ENCODE measurements at regions not wholly inside any gene's neighbourhood (a gene's known extent, or its start where the extent isn't known, plus 50 kb on each side); places are given as distances from the start of the nearest gene placed in this dataset.

DNA sequence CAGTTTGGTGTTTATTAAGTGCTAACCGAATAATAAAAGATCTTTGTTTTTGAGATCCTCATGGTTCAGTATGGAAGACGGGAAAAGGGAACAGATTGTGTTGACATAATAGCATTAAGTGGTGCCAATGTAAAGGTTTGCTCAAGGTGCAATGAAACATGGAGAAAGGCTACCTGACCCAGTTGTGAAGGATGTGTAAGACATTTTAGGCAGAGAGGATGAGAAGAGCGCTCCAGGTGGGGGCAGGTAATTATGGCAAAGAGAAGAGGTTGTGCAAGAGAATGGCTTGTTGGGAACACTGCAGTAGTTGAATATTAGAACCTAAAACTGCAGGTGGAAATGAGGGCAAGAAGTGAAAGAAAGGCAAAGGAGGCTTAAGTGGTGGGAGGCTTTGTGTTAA, 140.8 kb downstream of the DIPK2A start:
- Histone ChIP-seq H4K20me1 (ENCODE audit: insufficient read depth, low read length) (no peaks in the 10 kb centered on the region), H3K4me3 (replicated peaks in 1 of 3; ENCODE audit: low read depth in 2 of 3, low read length in 3 of 3) (no peak overlapping the region), H3K4me1 (ENCODE audit: control insufficient read depth in 1 of 2, insufficient read depth in 2 of 2, low read length in 2 of 2) (no peaks in the 10 kb centered on the region), H3K9ac (ENCODE audit: insufficient read depth, low read length, poor library complexity, severe bottlenecking) (no peak overlapping the region), H3K36me3 (replicated peaks in 1 of 2; ENCODE audit: control insufficient read depth in 1 of 2, insufficient read depth in 2 of 2, low read length in 2 of 2) (no peaks in the 10 kb centered on the region), H2AFZ (ENCODE audit: insufficient read depth, low read depth, low read length, poor library complexity, severe bottlenecking) (no peak overlapping the region), H3K4me2 (replicated peaks; ENCODE audit: extremely low read depth, low read length, poor library complexity, severe bottlenecking) (no peak overlapping the region), H3K27ac (ENCODE audit: low read depth in 1 of 2, low read length in 2 of 2) (no peak overlapping the region), H3K27me3 (ENCODE audit: control insufficient read depth in 2 of 2, insufficient read depth in 2 of 2, low read length in 2 of 2) (no peaks in the 10 kb centered on the region), H3K79me2 (ENCODE audit: insufficient read depth, low read length) (no peaks in the 10 kb centered on the region), H3K9me3 (replicated peaks in 1 of 2; ENCODE audit: control insufficient read depth in 1 of 2, insufficient read depth in 1 of 2, low read length in 2 of 2) (no peaks in the 10 kb centered on the region)
- Mint-ChIP-seq H3K4me3 (no peak overlapping the region), H3K27me3 (ENCODE audit: low read depth in 3 of 3) (peaks cover 0 to 1% (median 0%) of the 10 kb centered on the region in 3 donors), H3K27ac (no peak overlapping the region), H3K36me3 (no peaks in the 10 kb centered on the region), H3K9me3 (peaks cover 0 to 4% (median 0%) of the 10 kb centered on the region in 7 donors), H3K4me1 (peaks cover 10% of the 10 kb centered on the region)
- TF ChIP-seq, protein P1, sequence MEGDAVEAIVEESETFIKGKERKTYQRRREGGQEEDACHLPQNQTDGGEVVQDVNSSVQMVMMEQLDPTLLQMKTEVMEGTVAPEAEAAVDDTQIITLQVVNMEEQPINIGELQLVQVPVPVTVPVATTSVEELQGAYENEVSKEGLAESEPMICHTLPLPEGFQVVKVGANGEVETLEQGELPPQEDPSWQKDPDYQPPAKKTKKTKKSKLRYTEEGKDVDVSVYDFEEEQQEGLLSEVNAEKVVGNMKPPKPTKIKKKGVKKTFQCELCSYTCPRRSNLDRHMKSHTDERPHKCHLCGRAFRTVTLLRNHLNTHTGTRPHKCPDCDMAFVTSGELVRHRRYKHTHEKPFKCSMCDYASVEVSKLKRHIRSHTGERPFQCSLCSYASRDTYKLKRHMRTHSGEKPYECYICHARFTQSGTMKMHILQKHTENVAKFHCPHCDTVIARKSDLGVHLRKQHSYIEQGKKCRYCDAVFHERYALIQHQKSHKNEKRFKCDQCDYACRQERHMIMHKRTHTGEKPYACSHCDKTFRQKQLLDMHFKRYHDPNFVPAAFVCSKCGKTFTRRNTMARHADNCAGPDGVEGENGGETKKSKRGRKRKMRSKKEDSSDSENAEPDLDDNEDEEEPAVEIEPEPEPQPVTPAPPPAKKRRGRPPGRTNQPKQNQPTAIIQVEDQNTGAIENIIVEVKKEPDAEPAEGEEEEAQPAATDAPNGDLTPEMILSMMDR (IDR thresholded peaks at IDR 0.05), result no peak
- intact Hi-C loops (cut with micrococcal nuclease), result no loop called here
- DNase-seq, result no peak
- 89% methylated on average over 3 of the region's 3 CpGs for WGBS (ENCODE audit: insufficient coverage)

DNA sequence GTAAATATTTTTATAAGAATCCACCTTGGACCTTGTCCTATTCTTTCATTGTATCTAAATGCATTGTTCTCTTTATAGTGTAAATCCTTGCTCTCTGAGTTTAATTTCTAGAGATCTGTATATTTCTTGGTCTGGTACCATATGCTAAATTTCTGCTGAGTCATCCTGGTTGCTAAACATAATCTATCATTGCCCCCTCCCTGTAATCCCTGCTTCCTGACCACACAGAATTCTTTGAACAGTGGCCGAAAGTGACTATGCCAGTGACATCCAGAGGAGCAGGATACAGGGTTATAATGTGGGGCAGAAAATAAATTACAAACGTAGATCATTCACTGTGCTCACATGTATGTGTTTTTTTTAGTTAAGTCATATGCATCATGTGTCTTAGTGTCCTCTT, 143.1 kb downstream of the DIPK2A start:
- peaks cover 0 to 1% (median 0%) of the 10 kb centered on the region in 3 donors for H3K27me3 Mint-ChIP-seq (ENCODE audit: low read depth in 3 of 3)
- Histone ChIP-seq H3K4me1 (ENCODE audit: control insufficient read depth in 1 of 2, insufficient read depth in 2 of 2, low read length in 2 of 2) (no peaks in the 10 kb centered on the region), H3K27ac (ENCODE audit: low read depth in 1 of 2, low read length in 2 of 2) (no peak overlapping the region), H3K4me3 (replicated peaks in 1 of 3; ENCODE audit: low read depth in 2 of 3, low read length in 3 of 3) (no peak overlapping the region), H3K9ac (ENCODE audit: insufficient read depth, low read length, poor library complexity, severe bottlenecking) (no peak overlapping the region), H2AFZ (ENCODE audit: insufficient read depth, low read depth, low read length, poor library complexity, severe bottlenecking) (no peak overlapping the region), H4K20me1 (ENCODE audit: insufficient read depth, low read length) (no peaks in the 10 kb centered on the region), H3K36me3 (replicated peaks in 1 of 2; ENCODE audit: control insufficient read depth in 1 of 2, insufficient read depth in 2 of 2, low read length in 2 of 2) (no peaks in the 10 kb centered on the region), H3K9me3 (replicated peaks in 1 of 2; ENCODE audit: control insufficient read depth in 1 of 2, insufficient read depth in 1 of 2, low read length in 2 of 2) (no peaks in the 10 kb centered on the region), H3K4me2 (replicated peaks; ENCODE audit: extremely low read depth, low read length, poor library complexity, severe bottlenecking) (no peak overlapping the region), H3K27me3 (ENCODE audit: control insufficient read depth in 2 of 2, insufficient read depth in 2 of 2, low read length in 2 of 2) (no peaks in the 10 kb centered on the region), H3K79me2 (ENCODE audit: insufficient read depth, low read length) (no peaks in the 10 kb centered on the region)
- no peaks in the 10 kb centered on the region for H3K36me3 Mint-ChIP-seq
- intact Hi-C loops (cut with micrococcal nuclease), result no loop called here
- H3K9me3 Mint-ChIP-seq, result peaks cover 0 to 3% (median 0%) of the 10 kb centered on the region in 7 donors
- H3K4me3 Mint-ChIP-seq, result no peak overlapping the region
- no peak for DNase-seq
- WGBS (ENCODE audit: insufficient coverage), result no CpG with 5 or more reads among the region's 2 CpGs
- no peak overlapping the region for H3K27ac Mint-ChIP-seq
- peaks cover 7% of the 10 kb centered on the region for H3K4me1 Mint-ChIP-seq
- TF ChIP-seq, protein P1 (IDR thresholded peaks at IDR 0.05), result no peak

Data from CD14-positive monocyte (primary cell).